ENCODE measurements at regions not wholly inside any gene's neighbourhood (a gene's known extent, or its start where the extent isn't known, plus 50 kb on each side); places are given as distances from the start of the nearest gene placed in this dataset.

- TF ChIP-seq EP300 (IDR thresholded peaks at IDR 0.05) (no peak), CTCF (IDR thresholded peaks at IDR 0.05) (no peak), POLR2A (IDR thresholded peaks at IDR 0.05) (no peak), POLR2AphosphoS5 (IDR thresholded peaks at IDR 0.05) (no peak)
Measured at GRCh38 chr7:24192691-24193090, 91.3 kb upstream of the NPY start.
